ENCODE measurements at regions not wholly inside any gene's neighbourhood (a gene's known extent, or its start where the extent isn't known, plus 50 kb on each side); places are given as distances from the start of the nearest gene placed in this dataset.

DNA sequence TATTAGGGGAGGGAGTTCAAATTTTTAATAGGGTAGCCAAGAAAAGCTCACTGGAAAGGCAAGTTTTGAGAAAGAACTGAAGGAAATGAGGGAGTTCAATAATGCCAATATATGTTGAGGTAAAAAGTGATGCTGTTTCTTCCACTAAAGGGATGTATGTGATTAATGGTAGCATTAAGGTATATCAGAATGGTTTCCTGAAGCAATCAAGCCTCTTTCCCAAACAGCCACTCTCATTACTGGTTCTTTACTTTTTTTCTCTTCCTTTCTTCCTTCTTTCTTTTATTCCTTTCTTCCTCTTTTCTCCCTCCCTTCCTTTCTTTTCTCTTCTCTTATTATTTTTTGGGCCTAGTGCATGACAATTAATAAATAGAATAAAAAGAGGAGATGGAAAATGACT is 433.5 kb downstream of the SATB2 start:
- TF ChIP-seq POLR2A (IDR thresholded peaks at IDR 0.05; ENCODE audit: low read depth) = no peak
- TF ChIP-seq, protein P1, sequence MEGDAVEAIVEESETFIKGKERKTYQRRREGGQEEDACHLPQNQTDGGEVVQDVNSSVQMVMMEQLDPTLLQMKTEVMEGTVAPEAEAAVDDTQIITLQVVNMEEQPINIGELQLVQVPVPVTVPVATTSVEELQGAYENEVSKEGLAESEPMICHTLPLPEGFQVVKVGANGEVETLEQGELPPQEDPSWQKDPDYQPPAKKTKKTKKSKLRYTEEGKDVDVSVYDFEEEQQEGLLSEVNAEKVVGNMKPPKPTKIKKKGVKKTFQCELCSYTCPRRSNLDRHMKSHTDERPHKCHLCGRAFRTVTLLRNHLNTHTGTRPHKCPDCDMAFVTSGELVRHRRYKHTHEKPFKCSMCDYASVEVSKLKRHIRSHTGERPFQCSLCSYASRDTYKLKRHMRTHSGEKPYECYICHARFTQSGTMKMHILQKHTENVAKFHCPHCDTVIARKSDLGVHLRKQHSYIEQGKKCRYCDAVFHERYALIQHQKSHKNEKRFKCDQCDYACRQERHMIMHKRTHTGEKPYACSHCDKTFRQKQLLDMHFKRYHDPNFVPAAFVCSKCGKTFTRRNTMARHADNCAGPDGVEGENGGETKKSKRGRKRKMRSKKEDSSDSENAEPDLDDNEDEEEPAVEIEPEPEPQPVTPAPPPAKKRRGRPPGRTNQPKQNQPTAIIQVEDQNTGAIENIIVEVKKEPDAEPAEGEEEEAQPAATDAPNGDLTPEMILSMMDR (IDR thresholded peaks at IDR 0.05) = no peak

Measured in esophagus muscularis mucosa (tissue), 3 donors.